ENCODE measurements at regions not wholly inside any gene's neighbourhood (a gene's known extent, or its start where the extent isn't known, plus 50 kb on each side); places are given as distances from the start of the nearest gene placed in this dataset.

- no peak for DNase-seq (ENCODE audit: low spot score)
Observed at GRCh38 chr3:88573472-88573871, 423.7 kb downstream of the C3orf38 start.

GRCh38 chr3:88574146-88574545 lies 424.4 kb downstream of the C3orf38 start:
- DNase-seq (ENCODE audit: low spot score): no peak

GRCh38 chr3:88584451-88584850 lies 434.7 kb downstream of the C3orf38 start:
- DNase-seq (ENCODE audit: low spot score): no peak

DNA sequence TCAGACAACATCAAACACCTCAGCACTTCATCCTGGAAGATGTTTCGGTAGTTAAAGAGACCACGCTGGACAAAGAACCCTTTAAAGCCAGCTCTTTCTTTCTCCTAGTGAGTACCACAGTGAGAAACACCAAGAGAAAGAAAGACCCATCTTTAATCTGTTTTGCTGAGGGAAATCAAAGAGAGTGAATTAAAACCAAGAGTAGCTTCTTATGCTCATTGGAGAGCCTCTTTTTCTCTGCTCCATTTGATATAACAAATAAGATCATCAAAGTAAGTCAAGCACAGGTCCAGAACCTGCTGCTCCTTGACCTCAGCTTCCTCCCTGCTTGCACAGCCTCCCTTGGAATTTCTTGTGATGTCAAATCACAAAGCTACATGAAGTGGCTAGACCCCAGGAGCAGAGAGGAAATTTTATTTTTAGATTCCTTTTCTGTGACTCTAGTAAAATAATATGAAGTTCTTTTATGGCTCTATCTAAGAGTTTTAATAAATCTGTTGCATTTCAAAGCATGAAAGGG lies 436.4 kb downstream of the C3orf38 start:
- DNase-seq (ENCODE audit: low spot score): no peak

- DNase-seq (ENCODE audit: low spot score): no peak
Observed at GRCh38 chr3:88589138-88589537, 439.4 kb downstream of the C3orf38 start.

GRCh38 chr3:88595026-88595425 lies 445.3 kb downstream of the C3orf38 start:
- DNase-seq (ENCODE audit: low spot score): no peak

GRCh38 chr3:88596451-88596850 lies 446.7 kb downstream of the C3orf38 start:
- no peak for DNase-seq (ENCODE audit: low spot score)

DNA sequence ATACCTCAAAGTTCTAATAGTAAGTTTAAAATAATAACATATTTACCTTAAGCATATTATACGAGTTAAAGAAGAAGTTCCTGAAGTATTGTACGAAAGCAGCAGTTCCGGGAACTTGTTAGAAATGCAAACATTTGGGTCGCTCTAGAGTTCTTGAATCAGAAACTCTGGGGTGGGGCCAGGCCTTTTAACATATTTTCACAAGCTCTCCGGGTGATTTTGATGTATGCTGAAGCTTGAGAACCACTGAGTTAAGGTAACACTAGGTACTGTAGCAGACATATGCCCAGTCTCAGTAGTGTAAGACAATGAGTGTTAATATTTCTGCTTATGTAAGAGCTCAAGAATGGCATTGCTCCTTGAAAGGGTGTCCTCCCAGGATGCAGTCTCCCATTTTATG lies 461.1 kb downstream of the C3orf38 start:
- DNase-seq (ENCODE audit: low spot score): no peak

- no peak for DNase-seq (ENCODE audit: low spot score)
Observed at GRCh38 chr3:88611826-88612326, 462.1 kb downstream of the C3orf38 start.

GRCh38 chr3:88616413-88616812 lies 466.7 kb downstream of the C3orf38 start:
- DNase-seq (ENCODE audit: low spot score): no peak

DNA sequence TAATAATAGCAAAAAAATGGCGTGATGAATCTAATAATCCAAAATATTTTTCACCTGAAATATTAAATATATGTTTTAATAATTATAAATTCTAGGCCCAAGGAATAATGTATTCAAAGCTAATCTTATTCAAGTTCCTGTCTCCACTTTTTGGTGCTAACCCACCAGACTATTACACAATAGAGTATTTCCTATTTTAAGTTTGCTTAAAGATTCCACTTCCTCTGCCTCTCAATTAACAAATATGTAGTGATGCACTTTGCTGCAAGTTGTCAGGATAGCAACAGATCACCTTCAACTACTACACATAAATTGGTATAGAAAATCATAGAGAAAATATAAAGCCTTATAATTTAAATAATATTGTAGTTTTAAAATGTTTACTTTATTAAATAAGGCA lies 467.5 kb downstream of the C3orf38 start:
- no peak for DNase-seq (ENCODE audit: low spot score)

DNA sequence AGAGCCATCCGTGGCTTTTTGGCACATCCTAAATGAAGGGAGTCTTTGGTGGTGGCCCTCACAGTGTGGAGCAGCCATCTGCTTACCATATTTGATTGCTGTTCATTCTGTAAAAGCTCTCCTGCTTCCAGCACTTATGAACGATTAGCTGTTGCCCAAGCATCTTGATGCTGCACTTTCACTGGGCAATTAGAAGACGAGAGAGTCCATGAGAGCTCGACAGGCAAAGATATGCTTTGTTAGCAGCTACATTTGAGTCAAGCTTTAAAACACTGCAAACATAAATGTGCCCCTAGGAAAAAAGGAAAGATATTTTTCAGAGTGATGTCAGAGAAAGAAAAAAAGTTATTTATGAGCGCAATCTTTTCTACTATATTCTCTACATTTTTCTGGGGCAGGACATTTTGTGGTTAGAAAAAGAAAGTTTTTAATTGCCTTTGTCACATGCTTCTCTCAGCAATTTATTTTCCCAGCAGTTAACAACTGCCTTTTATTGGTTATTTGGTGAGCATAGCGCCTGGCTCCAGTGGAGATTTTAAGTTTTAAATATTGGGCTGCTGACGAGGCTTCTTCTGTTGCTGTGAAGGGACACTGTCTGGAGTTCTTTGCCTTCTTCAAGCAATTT lies 468.4 kb downstream of the C3orf38 start:
- DNase-seq (ENCODE audit: low spot score): no peak

DNA sequence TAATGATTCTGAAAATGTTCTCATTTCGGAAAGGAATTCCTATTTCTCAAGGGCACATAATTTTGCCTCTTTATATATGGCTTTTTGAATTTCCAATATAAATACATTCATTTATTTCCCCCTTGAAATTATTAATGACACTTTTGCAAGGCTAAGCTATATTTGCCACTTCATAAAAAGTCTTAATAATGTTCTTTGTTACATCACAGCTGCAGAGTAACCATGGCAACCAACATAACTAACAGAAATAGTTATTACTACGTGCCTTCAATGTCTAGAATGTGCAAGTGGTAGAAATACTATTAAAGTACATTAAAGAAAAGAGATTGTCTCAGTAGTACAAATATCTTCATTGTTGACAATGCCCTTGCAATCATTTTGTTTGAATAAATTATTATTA lies 471.8 kb downstream of the C3orf38 start:
- no peak for DNase-seq (ENCODE audit: low spot score)

DNA sequence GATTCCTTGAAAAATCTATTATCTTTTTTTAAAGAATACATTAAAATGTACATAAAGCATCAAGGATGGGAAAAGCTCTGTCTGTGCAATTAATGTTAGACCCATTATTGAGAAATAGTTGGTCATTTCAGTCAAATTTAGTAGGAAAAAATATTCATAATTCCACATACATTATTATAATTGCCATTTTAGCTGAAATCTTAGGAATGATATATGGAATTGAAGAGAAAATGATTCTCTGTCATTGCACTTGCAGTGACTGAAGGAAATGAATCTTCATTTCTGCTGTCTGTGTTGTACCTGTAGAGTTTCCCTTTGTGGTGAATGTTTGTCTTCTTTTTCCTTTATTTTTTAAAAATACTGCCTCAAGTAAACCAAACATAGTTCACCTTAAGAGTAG lies 473.9 kb downstream of the C3orf38 start:
- DNase-seq (ENCODE audit: low spot score): no peak

- DNase-seq (ENCODE audit: low spot score): no peak
Observed at GRCh38 chr3:88626456-88627120, 476.8 kb downstream of the C3orf38 start.

DNA sequence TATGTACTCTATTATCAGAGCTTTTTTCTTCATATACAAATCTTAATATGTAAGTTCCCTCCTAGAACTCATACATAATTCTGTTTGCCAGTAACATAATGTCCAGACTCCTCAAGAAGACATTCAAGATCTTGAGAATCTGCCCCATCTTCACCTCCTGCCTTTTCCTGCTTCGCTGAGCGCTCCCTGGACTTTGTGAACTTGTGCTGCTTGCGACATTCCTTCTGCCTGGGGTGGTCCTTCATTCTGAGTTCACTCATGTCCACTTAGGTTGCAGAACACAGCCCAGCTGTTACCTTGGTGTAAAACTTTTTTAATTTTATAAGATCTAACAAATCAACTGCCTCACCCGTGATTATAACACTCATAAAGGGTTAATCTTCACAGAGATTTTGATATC lies 478.5 kb upstream of the EPHA3 start:
- no peak for DNase-seq (ENCODE audit: low spot score)

DNA sequence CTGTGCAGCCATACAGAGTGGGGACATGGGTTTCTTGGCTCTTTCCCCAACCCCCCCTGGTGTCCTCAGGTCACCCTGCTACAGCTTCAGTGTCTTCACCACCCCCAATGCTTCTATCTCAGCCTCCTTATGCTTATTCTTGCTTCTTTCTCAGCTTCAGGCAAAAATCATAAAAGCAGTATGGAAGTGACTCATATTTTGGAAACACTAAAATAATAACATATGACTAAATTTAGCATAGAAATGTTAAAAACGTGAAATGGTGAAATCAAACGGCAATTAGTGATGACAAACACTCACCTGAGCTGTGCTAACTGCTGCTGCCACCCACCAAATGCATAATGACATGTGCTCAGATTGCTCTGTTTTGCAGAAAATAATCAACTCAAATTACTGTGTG lies 475.2 kb upstream of the EPHA3 start:
- no peak for DNase-seq (ENCODE audit: low spot score)

DNA sequence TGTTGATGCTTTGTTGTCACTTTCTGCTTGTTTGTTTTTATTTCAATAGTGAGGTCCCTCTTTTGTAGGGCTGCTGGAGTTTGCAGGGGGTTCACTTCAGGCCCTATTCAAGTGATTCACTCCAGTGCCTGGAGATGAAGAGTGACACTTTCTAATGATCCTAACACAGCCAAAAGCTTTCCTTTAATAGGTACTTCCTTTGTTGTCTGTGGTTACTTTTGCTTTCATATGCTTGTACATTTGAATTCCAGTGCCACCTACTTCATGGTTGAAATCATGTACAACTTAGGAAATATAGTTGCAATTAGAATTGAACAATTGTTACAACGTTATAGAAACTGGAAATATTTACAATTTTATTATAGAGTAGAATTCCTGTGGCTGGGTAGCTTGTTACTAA lies 466.8 kb upstream of the EPHA3 start:
- no peak for DNase-seq (ENCODE audit: low spot score)

DNA sequence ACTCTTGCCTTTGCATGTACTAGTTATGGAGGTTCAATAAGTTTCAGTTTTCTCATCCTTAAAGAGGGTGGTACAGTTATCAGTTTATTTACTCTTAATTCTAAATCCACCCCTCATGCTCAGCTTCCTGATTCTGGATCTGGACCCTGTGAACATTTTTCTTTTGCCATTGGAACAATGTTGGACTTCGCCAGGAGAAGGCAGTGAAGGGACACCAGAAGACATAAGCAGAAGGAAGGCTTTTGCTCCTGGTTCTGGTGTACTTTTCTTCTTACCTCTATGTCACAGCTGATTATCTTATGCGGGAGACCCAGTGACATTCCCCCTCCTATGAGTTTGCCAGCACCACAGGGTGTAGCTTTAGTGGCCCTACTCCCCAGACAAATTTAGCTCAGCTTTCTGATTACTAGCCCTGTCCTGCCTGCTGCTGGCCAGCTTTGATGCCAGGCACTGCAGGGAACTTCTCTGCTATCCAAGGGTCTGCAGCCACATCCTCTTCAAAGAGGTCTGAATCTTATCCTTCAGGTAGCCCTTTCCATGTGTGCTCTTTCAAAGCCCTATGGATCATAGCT lies 466.3 kb upstream of the EPHA3 start:
- no peak for DNase-seq (ENCODE audit: low spot score)

- DNase-seq (ENCODE audit: low spot score): no peak
Observed at GRCh38 chr3:88657459-88657858, 450.0 kb upstream of the EPHA3 start.

GRCh38 chr3:88661433-88661824 lies 446.0 kb upstream of the EPHA3 start:
- DNase-seq (ENCODE audit: low spot score): no peak

DNA sequence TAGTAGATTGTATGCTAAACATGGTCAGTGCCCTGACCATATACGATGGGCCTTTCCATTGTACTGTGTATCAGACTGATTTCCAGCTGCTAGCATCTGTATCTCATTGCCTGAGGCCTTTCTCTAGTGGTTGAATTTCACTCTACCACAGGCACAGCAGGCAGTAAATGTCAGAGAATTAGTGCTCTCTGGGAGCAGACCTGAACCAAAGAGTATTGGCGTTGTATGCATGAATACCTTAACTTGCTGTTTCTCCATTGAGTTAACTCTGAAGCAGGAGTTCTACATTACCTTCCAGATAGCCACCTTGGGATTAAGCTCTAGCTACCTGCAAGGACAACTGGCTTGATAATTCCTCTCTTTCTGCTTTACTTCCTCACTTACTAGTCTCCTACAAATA lies 439.2 kb upstream of the EPHA3 start:
- no peak for DNase-seq (ENCODE audit: low spot score)

DNA sequence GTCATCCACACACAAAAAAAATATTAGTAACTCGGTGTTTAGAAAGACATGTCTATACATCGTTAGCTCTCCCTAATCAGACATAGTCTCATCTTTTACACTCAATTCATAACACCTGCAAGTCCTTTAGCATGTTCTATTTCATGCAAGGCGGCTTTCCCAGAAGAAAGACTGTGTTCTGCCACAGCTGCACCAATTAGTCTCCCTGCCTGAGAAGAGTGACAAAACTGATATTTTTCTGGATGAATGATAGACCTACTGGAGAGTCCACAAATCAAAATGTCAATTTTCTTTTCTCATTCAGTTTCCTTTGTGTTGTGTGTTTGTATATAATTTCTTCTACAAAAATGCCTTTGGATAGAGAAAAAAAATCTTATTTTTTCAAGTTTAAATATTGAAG lies 435.8 kb upstream of the EPHA3 start:
- no peak for DNase-seq (ENCODE audit: low spot score)
